ENCODE measurements at regions not wholly inside any gene's neighbourhood (a gene's known extent, or its start where the extent isn't known, plus 50 kb on each side); places are given as distances from the start of the nearest gene placed in this dataset.

- Histone ChIP-seq H3K4me1 (no peaks in the 10 kb centered on the region), H3K27me3 (replicated peaks; ENCODE audit: control insufficient read depth, insufficient read depth, low read length) (no peaks in the 10 kb centered on the region), H3K4me3 (ENCODE audit: low read depth, low read length) (no peak overlapping the region), H3K36me3 (ENCODE audit: control insufficient read depth, insufficient read depth, low read length) (no peaks in the 10 kb centered on the region), H3K9me3 (no peaks in the 10 kb centered on the region)
- DNase-seq: no peak
- H3K4me3 Mint-ChIP-seq (ENCODE audit: unreplicated experiment): no peak overlapping the region
- ChIA-PET CTCF (no interaction called here), POLR2A (no interaction called here)
- no peaks in the 10 kb centered on the region for H3K36me3 Mint-ChIP-seq (ENCODE audit: insufficient read depth, unreplicated experiment)
- H3K4me1 Mint-ChIP-seq (ENCODE audit: low read depth, unreplicated experiment): peaks cover 9% of the 10 kb centered on the region
- H3K27ac Mint-ChIP-seq (ENCODE audit: unreplicated experiment): no peak overlapping the region
- no peak for TF ChIP-seq CTCF (IDR thresholded peaks at IDR 0.05; ENCODE audit: insufficient read depth in 1 of 2, low read depth in 1 of 2, low read length in 1 of 2, severe bottlenecking in 1 of 2, unreplicated experiment in 1 of 2)
- intact Hi-C loops (cut with micrococcal nuclease; ENCODE audit: unreplicated experiment): no loop called here
- H3K9me3 Mint-ChIP-seq (ENCODE audit: unreplicated experiment): no peaks in the 10 kb centered on the region
- BruUV-seq (replicated peaks): no TSS peak
- H3K27me3 Mint-ChIP-seq (ENCODE audit: insufficient read depth, unreplicated experiment): no peaks in the 10 kb centered on the region
These were observed 181.1 kb upstream of the SH3BP4 start for GRCh38 chr2:234770715-234771141.

- Histone ChIP-seq H3K36me3 (ENCODE audit: control insufficient read depth, insufficient read depth, low read length) (no peaks in the 10 kb centered on the region), H3K9me3 (no peaks in the 10 kb centered on the region), H3K4me1 (no peaks in the 10 kb centered on the region), H3K4me3 (ENCODE audit: low read depth, low read length) (no peak overlapping the region), H3K27me3 (replicated peaks; ENCODE audit: control insufficient read depth, insufficient read depth, low read length) (no peaks in the 10 kb centered on the region)
- no peak overlapping the region for H3K4me3 Mint-ChIP-seq (ENCODE audit: unreplicated experiment)
- no peaks in the 10 kb centered on the region for H3K36me3 Mint-ChIP-seq (ENCODE audit: insufficient read depth, unreplicated experiment)
- no peaks in the 10 kb centered on the region for H3K9me3 Mint-ChIP-seq (ENCODE audit: unreplicated experiment)
- intact Hi-C loops (cut with micrococcal nuclease; ENCODE audit: unreplicated experiment): no loop called here
- CTCF ChIA-PET: no interaction called here
- no peak for TF ChIP-seq CTCF (IDR thresholded peaks at IDR 0.05; ENCODE audit: insufficient read depth in 1 of 2, low read depth in 1 of 2, low read length in 1 of 2, severe bottlenecking in 1 of 2, unreplicated experiment in 1 of 2)
- no peaks in the 10 kb centered on the region for H3K27me3 Mint-ChIP-seq (ENCODE audit: insufficient read depth, unreplicated experiment)
- POLR2A ChIA-PET: no interaction called here
- no peak overlapping the region for H3K27ac Mint-ChIP-seq (ENCODE audit: unreplicated experiment)
- peaks cover 9% of the 10 kb centered on the region for H3K4me1 Mint-ChIP-seq (ENCODE audit: low read depth, unreplicated experiment)
- no TSS peak for BruUV-seq (replicated peaks)
- no peak for DNase-seq
These were observed 181.7 kb upstream of the SH3BP4 start for GRCh38 chr2:234770031-234770506.

- Mint-ChIP-seq H3K4me3 (ENCODE audit: unreplicated experiment) (no peak overlapping the region), H3K36me3 (ENCODE audit: insufficient read depth, unreplicated experiment) (no peaks in the 10 kb centered on the region), H3K27ac (ENCODE audit: unreplicated experiment) (no peak overlapping the region), H3K9me3 (ENCODE audit: unreplicated experiment) (no peaks in the 10 kb centered on the region), H3K4me1 (ENCODE audit: low read depth, unreplicated experiment) (peaks cover 9% of the 10 kb centered on the region), H3K27me3 (ENCODE audit: insufficient read depth, unreplicated experiment) (no peaks in the 10 kb centered on the region)
- ChIA-PET CTCF (no interaction called here), POLR2A (no interaction called here)
- DNase-seq: no peak
- no TSS peak for BruUV-seq (replicated peaks)
- no peak for TF ChIP-seq CTCF (IDR thresholded peaks at IDR 0.05; ENCODE audit: insufficient read depth in 1 of 2, low read depth in 1 of 2, low read length in 1 of 2, severe bottlenecking in 1 of 2, unreplicated experiment in 1 of 2)
- intact Hi-C loops (cut with micrococcal nuclease; ENCODE audit: unreplicated experiment): no loop called here
- H3K36me3 ChIP-seq (ENCODE audit: control insufficient read depth, insufficient read depth, low read length): no peaks in the 10 kb centered on the region
- no peak overlapping the region for H3K4me3 ChIP-seq (ENCODE audit: low read depth, low read length)
- H3K27me3 ChIP-seq (replicated peaks; ENCODE audit: control insufficient read depth, insufficient read depth, low read length): no peaks in the 10 kb centered on the region
- no peaks in the 10 kb centered on the region for H3K9me3 ChIP-seq
- no peaks in the 10 kb centered on the region for H3K4me1 ChIP-seq
These were observed 183.1 kb upstream of the SH3BP4 start for GRCh38 chr2:234768608-234769196.
